NCI-H1417 treated with DMSO at 0.1 percent for 48 hours (cell line): ENCODE measurements at regions not wholly inside any gene's neighbourhood (a gene's known extent, or its start where the extent isn't known, plus 50 kb on each side); places are given as distances from the start of the nearest gene placed in this dataset.
"Not testable (repeated sequence)": the region's sequence is repeated elsewhere in the genome, so short reads cannot be mapped to it uniquely, and the experiment has no call there.

Experiments used
- DNase-seq: peaks from one replicate; lab custom pipeline; 2025; lab: John Stamatoyannopoulos, UW

GRCh38 chr14:40691066-40691465 is 915.6 kb upstream of the LRFN5 start:
- no peak for DNase-seq

GRCh38 chr14:40685764-40686163 is 920.9 kb upstream of the LRFN5 start:
- DNase-seq = no peak

GRCh38 chr14:40684328-40684727 is 922.3 kb upstream of the LRFN5 start:
- no peak for DNase-seq

- DNase-seq = no peak
These were observed 924.4 kb upstream of the LRFN5 start for GRCh38 chr14:40682131-40682913.

GRCh38 chr14:40679256-40679655 is 927.4 kb upstream of the LRFN5 start:
- no peak for DNase-seq

GRCh38 chr14:40677206-40677605 is 929.5 kb upstream of the LRFN5 start:
- not testable (repeated sequence) for DNase-seq

- DNase-seq = no peak
These were observed 932.2 kb upstream of the LRFN5 start for GRCh38 chr14:40674502-40674901.

GRCh38 chr14:40656311-40656710 is 950.4 kb upstream of the LRFN5 start:
- peak; percentile 8 for DNase-seq

- DNase-seq = no peak
These were observed 954.5 kb upstream of the LRFN5 start for GRCh38 chr14:40652089-40652691.

GRCh38 chr14:40630471-40630870 is 976.2 kb upstream of the LRFN5 start:
- DNase-seq = no peak

GRCh38 chr14:40629551-40630137 is 977.0 kb upstream of the LRFN5 start:
- DNase-seq = not testable (repeated sequence)

- no peak for DNase-seq
These were observed 977.5 kb upstream of the LRFN5 start for GRCh38 chr14:40629144-40629543.

GRCh38 chr14:40623643-40624042 is 983.0 kb upstream of the LRFN5 start:
- DNase-seq = peak; percentile 32

GRCh38 chr14:40618225-40618898 is 988.3 kb upstream of the LRFN5 start:
- DNase-seq = no peak

GRCh38 chr14:40616579-40616978 is 990.1 kb upstream of the LRFN5 start:
- no peak for DNase-seq

- DNase-seq = no peak
These were observed 1005.6 kb upstream of the LRFN5 start for GRCh38 chr14:40601063-40601462.

GRCh38 chr14:40599725-40600124 is 1007.0 kb upstream of the LRFN5 start:
- no peak for DNase-seq

GRCh38 chr14:40581264-40581663 is 1025.4 kb upstream of the LRFN5 start:
- no peak for DNase-seq

- DNase-seq = no peak
These were observed 1029.7 kb upstream of the LRFN5 start for GRCh38 chr14:40576880-40577478.

GRCh38 chr14:40574780-40575179 is 1031.9 kb upstream of the LRFN5 start:
- no peak for DNase-seq

GRCh38 chr14:40525314-40525713 is 1081.4 kb upstream of the LRFN5 start:
- no peak for DNase-seq

GRCh38 chr14:40523123-40523522 is 1083.6 kb upstream of the LRFN5 start:
- DNase-seq = no peak
